WERI-Rb-1 (cell line): ENCODE measurements at regions not wholly inside any gene's neighbourhood (a gene's known extent, or its start where the extent isn't known, plus 50 kb on each side); places are given as distances from the start of the nearest gene placed in this dataset.

Source experiments
- DNase-seq: peaks from one replicate; pipeline ENCODE4 v3.0.0-alpha.2; 2020
- H3K27ac ChIP-seq: fragments of 250-450 bp; sonication (Bioruptor Pico); 2 replicates; pipeline ENCODE4 v1.5.1; 2020; ENCODE audit warnings: mild to moderate bottlenecking, moderate library complexity
- H3K27me3 ChIP-seq: fragments of 250-450 bp; sonication (Bioruptor Pico); 2 replicates; pipeline ENCODE4 v1.5.1; 2021; ENCODE audit warnings: mild to moderate bottlenecking, low read depth, moderate library complexity; ENCODE audit not compliant: insufficient read depth, severe bottlenecking
- H3K36me3 ChIP-seq: fragments of 250-450 bp; sonication (Bioruptor Pico); 2 replicates; pipeline ENCODE4 v1.5.1; 2020; ENCODE audit warnings: mild to moderate bottlenecking, moderate library complexity
- H3K4me3 ChIP-seq: 2 replicates; pipeline ENCODE4 v1.5.1; 2011; ENCODE audit warnings: low read depth, mild to moderate bottlenecking, control low read depth, low read length
- H3K9me3 ChIP-seq: fragments of 250-450 bp; sonication (Bioruptor Pico); 2 replicates; pipeline ENCODE4 v1.5.1; 2021; ENCODE audit warnings: mild to moderate bottlenecking, moderate library complexity; ENCODE audit not compliant: severe bottlenecking
- TF ChIP-seq, protein P1 (sequence below): IDR thresholded peaks from 2 replicates; pipeline ENCODE4 v1.5.1; 2011; ENCODE audit warnings: low read depth, mild to moderate bottlenecking, control low read depth, inconsistent platforms, low read length

DNA sequence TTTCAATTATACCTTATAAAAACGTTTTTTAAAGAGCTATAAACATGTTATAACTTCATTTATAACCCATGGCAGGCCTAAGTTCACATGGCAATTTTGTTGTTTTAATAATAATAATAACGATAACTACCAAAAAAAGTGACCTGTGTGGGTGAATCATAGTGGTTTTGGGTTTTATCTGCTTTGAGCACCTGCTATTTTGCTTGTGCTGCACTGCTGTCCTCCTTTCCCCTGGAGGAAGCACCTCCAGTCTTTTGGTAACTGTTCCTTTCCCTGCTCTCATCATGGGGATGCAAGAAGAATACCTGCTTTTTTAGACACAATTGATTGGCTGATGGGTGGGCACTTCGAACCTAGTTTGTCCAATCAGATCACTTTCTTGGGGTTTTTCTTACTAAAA lies 388.0 kb upstream of the TBL1XR1 start:
- Histone ChIP-seq H3K27me3 (no peaks in the 10 kb centered on the region), H3K36me3 (no peaks in the 10 kb centered on the region), H3K9me3 (peaks cover 2% of the 10 kb centered on the region), H3K27ac (no peak overlapping the region), H3K4me3 (no peak overlapping the region)
- TF ChIP-seq, protein P1, sequence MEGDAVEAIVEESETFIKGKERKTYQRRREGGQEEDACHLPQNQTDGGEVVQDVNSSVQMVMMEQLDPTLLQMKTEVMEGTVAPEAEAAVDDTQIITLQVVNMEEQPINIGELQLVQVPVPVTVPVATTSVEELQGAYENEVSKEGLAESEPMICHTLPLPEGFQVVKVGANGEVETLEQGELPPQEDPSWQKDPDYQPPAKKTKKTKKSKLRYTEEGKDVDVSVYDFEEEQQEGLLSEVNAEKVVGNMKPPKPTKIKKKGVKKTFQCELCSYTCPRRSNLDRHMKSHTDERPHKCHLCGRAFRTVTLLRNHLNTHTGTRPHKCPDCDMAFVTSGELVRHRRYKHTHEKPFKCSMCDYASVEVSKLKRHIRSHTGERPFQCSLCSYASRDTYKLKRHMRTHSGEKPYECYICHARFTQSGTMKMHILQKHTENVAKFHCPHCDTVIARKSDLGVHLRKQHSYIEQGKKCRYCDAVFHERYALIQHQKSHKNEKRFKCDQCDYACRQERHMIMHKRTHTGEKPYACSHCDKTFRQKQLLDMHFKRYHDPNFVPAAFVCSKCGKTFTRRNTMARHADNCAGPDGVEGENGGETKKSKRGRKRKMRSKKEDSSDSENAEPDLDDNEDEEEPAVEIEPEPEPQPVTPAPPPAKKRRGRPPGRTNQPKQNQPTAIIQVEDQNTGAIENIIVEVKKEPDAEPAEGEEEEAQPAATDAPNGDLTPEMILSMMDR = no peak
- no peak for DNase-seq

DNA sequence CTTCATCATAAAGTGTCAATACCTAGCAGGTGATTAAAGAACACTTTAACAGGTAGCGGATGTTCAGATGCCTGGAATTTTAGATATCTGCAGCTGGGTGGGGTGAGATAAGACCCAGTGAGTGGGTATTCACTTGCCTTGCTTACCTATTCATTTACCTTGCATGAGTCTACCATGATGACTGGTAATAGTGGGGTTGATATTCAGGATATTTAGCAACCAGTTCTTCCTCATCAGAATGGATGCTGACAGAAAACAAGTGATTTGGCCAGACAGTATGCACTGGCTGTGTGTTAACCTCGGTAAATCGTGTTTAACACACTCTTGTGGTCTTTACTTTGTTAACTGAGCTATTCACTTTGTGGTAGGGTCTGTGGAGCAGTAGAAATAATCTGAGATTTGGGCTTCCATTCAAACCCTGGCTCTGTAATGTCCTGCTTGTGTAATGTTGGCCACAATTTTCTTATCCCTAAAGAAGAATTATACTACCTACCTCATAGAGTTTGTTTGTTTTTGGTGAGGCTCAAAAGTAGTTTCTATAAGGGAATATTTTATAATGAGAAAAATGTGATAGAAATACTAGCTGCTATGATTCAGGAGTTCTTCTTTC lies 391.9 kb upstream of the TBL1XR1 start:
- TF ChIP-seq, protein P1 = no peak
- no peak overlapping the region for H3K4me3 ChIP-seq
- H3K27me3 ChIP-seq = no peaks in the 10 kb centered on the region
- no peaks in the 10 kb centered on the region for H3K36me3 ChIP-seq
- no peak overlapping the region for H3K27ac ChIP-seq
- H3K9me3 ChIP-seq = no peaks in the 10 kb centered on the region
- DNase-seq = no peak

GRCh38 chr3:177589911-177590381 lies 392.7 kb upstream of the TBL1XR1 start:
- H3K9me3 ChIP-seq = no peaks in the 10 kb centered on the region
- no peak for DNase-seq
- TF ChIP-seq, protein P1 = no peak
- no peak overlapping the region for H3K4me3 ChIP-seq
- H3K36me3 ChIP-seq = no peaks in the 10 kb centered on the region
- no peaks in the 10 kb centered on the region for H3K27me3 ChIP-seq
- H3K27ac ChIP-seq = no peak overlapping the region

DNA sequence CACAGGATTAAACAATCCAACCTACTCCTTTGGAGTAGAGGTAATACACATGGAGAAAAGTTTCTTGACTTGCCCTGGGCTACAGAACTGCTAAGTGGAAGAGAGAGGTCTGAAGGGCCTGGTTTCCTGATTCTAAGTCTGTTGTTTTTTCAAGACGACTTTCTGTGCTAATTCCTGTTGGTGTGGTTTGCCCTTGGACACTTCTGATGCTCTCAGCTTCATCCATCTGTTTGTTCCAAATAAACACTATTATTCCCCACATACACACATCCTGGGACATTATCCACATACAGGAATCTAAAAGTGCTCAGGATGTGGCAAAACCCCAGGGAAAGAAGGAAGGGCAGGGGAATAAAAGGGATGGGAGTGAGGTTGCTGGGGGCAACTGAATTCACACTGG lies 393.5 kb upstream of the TBL1XR1 start:
- no peaks in the 10 kb centered on the region for H3K36me3 ChIP-seq
- TF ChIP-seq, protein P1 = no peak
- H3K4me3 ChIP-seq = no peak overlapping the region
- H3K27me3 ChIP-seq = no peaks in the 10 kb centered on the region
- no peaks in the 10 kb centered on the region for H3K9me3 ChIP-seq
- DNase-seq = no peak
- no peak overlapping the region for H3K27ac ChIP-seq

GRCh38 chr3:177591379-177591778 lies 394.1 kb upstream of the TBL1XR1 start:
- Histone ChIP-seq H3K4me3 (no peak overlapping the region), H3K27me3 (no peaks in the 10 kb centered on the region), H3K36me3 (no peaks in the 10 kb centered on the region), H3K9me3 (no peaks in the 10 kb centered on the region), H3K27ac (no peak overlapping the region)
- TF ChIP-seq, protein P1 = no peak
- DNase-seq = no peak

DNA sequence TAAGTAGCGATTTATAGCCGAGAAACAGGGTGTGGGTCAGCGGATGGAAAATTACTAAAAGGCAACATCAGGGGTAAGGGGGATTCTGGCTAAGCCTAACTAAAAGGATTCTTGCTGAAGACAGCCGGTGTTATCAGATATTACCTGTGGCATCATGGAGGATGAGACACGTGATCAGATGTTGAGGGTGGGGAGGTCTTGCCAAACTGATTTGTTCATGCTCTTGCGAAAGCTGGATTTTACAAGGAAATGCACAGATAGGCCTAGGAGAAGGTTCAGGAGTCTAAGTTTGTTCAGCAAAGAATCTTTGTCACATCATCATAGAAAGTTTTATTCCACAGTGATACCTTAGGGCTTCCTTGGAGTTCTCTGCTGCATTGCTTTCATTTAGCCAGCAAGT lies 396.8 kb upstream of the TBL1XR1 start:
- H3K27me3 ChIP-seq = no peaks in the 10 kb centered on the region
- no peaks in the 10 kb centered on the region for H3K9me3 ChIP-seq
- TF ChIP-seq, protein P1 = no peak
- DNase-seq = no peak
- H3K4me3 ChIP-seq = no peak overlapping the region
- no peaks in the 10 kb centered on the region for H3K36me3 ChIP-seq
- no peak overlapping the region for H3K27ac ChIP-seq
